ENCODE measurements at regions not wholly inside any gene's neighbourhood (a gene's known extent, or its start where the extent isn't known, plus 50 kb on each side); places are given as distances from the start of the nearest gene placed in this dataset.

DNA sequence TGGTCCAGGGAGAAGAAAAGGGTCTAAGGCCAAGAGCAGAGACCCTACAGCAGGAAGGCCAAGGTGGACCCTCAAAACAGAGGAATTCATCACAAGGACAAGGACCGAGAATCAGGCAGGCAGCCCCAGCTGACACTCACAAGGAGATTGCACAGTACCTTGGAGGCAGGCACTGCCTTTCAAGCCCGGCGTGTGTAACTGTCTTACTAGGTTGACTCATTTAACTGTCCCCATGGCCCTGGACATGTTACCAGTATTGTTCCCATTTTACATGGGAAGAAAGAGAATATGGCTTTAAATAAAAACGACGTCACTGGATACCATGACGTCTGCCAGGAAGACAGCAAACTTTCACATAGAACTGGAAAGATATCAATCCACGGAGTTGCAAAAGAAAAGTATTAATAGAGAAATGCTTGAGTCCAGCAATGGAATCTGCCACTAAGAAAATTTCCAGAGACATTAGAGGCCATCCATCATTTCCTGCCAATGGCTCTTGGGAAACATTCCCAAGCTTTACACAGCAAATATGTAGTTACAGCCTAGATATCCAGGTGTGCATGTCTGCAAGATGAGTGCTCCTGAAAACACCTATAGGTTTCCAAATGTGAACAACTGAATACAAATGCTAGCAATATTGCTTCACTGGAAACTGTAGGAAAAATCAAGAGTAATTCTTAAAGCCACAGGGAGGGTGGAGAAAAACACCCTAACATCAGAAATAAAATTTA lies 111.5 kb upstream of the RPS6KA2 start:
- no peak overlapping the region for H3K9ac ChIP-seq (ENCODE audit: low read length)
- peaks cover 27% of the 10 kb centered on the region for H3K4me1 ChIP-seq (ENCODE audit: control insufficient read depth, insufficient read depth, low read length)
- H3K9me3 ChIP-seq (ENCODE audit: control insufficient read depth, insufficient read depth, low read depth, low read length) = peaks cover 8% of the 10 kb centered on the region
- H3K4me3 ChIP-seq (ENCODE audit: low read depth, low read length) = no peak overlapping the region
- no peak overlapping the region for H3K27ac ChIP-seq (ENCODE audit: low read depth, low read length)
- H3K36me3 ChIP-seq (ENCODE audit: control insufficient read depth, insufficient read depth, low read length) = no peaks in the 10 kb centered on the region
- H3K27me3 ChIP-seq (ENCODE audit: control insufficient read depth, insufficient read depth, low read length) = no peaks in the 10 kb centered on the region

DNA sequence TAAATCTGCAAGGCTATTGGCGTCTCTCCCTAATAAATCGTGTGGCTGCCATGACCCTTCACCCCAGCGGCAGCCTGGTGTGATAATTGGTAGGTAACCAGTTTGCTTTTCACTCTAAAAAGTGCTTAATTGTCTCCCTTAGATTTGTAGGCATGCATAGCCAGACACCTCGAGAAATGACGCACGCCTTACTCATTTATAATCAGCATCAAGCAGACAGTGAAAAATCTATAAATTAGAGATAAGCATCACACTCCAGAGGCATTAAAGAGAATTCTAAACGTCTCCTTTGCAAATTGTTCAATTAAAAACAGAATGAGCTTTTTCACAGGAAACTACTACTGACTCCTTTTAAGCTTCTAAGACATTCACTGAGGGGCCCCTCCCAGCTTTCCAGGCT lies 110.2 kb upstream of the RPS6KA2 start:
- Histone ChIP-seq H3K27ac (ENCODE audit: low read depth, low read length) (no peak overlapping the region), H3K9me3 (ENCODE audit: control insufficient read depth, insufficient read depth, low read depth, low read length) (peaks cover 8% of the 10 kb centered on the region), H3K36me3 (ENCODE audit: control insufficient read depth, insufficient read depth, low read length) (no peaks in the 10 kb centered on the region), H3K4me3 (ENCODE audit: low read depth, low read length) (no peak overlapping the region), H3K27me3 (ENCODE audit: control insufficient read depth, insufficient read depth, low read length) (no peaks in the 10 kb centered on the region), H3K9ac (ENCODE audit: low read length) (no peak overlapping the region), H3K4me1 (ENCODE audit: control insufficient read depth, insufficient read depth, low read length) (peaks cover 28% of the 10 kb centered on the region)

- no peaks in the 10 kb centered on the region for H3K27me3 ChIP-seq (ENCODE audit: control insufficient read depth, insufficient read depth, low read length)
- H3K9me3 ChIP-seq (ENCODE audit: control insufficient read depth, insufficient read depth, low read depth, low read length) = peaks cover 8% of the 10 kb centered on the region
- H3K4me3 ChIP-seq (ENCODE audit: low read depth, low read length) = no peak overlapping the region
These were observed 109.6 kb upstream of the RPS6KA2 start for GRCh38 chr6:166736634-166737033.

GRCh38 chr6:166733900-166734299 lies 106.8 kb upstream of the RPS6KA2 start:
- H3K4me3 ChIP-seq (ENCODE audit: low read depth, low read length) = no peak overlapping the region
- H3K27me3 ChIP-seq (ENCODE audit: control insufficient read depth, insufficient read depth, low read length) = no peaks in the 10 kb centered on the region
- no peaks in the 10 kb centered on the region for H3K36me3 ChIP-seq (ENCODE audit: control insufficient read depth, insufficient read depth, low read length)
- H3K9me3 ChIP-seq (ENCODE audit: control insufficient read depth, insufficient read depth, low read depth, low read length) = peaks cover 8% of the 10 kb centered on the region
- no peak overlapping the region for H3K9ac ChIP-seq (ENCODE audit: low read length)
- H3K4me1 ChIP-seq (ENCODE audit: control insufficient read depth, insufficient read depth, low read length) = peaks cover 26% of the 10 kb centered on the region
- no peak overlapping the region for H3K27ac ChIP-seq (ENCODE audit: low read depth, low read length)

More at GRCh38 chr6:166736634-166737033, 109.6 kb upstream of the RPS6KA2 start:
- Histone ChIP-seq H3K36me3 (ENCODE audit: control insufficient read depth, insufficient read depth, low read length) (no peaks in the 10 kb centered on the region), H3K4me1 (ENCODE audit: control insufficient read depth, insufficient read depth, low read length) (peaks cover 28% of the 10 kb centered on the region), H3K27ac (ENCODE audit: low read depth, low read length) (no peak overlapping the region), H3K9ac (ENCODE audit: low read length) (no peak overlapping the region)

DNA sequence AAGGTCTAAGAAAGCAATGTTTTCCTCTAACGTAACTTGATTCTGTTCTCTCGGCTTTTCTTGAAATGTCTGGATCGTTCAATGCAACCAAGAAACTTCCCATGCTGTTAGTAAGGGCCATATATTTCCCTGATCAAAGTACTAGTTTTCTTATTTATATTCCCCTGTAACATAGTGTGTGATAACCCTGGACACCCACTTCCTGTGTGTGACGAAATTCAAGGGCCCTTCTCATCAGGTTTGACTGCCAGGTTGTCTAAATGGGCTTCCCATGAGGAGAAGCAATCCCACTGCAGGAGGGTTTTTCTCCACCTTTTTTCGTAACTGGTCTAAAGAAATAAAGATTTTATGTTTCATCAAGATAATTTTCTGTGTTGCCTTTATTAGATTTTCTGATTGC lies 102.6 kb upstream of the RPS6KA2 start:
- Histone ChIP-seq H3K27ac (ENCODE audit: low read depth, low read length) (no peak overlapping the region), H3K4me1 (ENCODE audit: control insufficient read depth, insufficient read depth, low read length) (peaks cover 14% of the 10 kb centered on the region), H3K36me3 (ENCODE audit: control insufficient read depth, insufficient read depth, low read length) (no peaks in the 10 kb centered on the region), H3K27me3 (ENCODE audit: control insufficient read depth, insufficient read depth, low read length) (no peaks in the 10 kb centered on the region), H3K4me3 (ENCODE audit: low read depth, low read length) (no peak overlapping the region), H3K9me3 (ENCODE audit: control insufficient read depth, insufficient read depth, low read depth, low read length) (no peaks in the 10 kb centered on the region), H3K9ac (ENCODE audit: low read length) (no peak overlapping the region)

DNA sequence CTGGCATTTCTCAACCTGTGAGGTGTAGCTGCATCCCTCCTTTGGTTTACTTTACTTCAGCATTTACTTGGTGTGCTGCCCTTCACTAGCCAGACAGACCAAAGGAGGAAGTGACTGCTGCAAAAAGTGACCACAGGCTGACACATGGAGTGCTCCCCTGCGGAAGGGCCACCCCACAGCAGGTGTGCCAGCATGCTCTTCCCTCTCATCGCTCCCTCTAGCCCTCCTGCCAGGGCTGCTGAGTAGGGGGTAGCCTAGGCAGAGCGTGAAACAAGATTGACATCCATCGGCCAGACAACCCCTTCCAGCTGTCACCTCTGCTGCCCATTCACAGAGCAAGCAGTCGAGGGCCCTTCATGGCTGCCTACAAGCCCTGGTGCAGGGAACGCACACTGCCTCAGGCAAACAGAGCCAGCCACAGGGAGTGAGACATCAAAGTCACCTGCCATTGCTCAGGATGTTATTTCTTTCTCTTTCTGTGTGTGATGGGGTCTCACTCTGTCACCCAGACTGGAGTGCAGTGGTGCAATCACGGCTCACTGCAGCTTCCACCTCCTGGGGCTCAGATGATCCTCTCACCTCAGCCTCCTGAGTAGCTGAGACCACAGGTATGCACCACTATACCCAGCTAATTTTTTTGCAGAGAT lies 102.0 kb upstream of the RPS6KA2 start:
- no peaks in the 10 kb centered on the region for H3K9me3 ChIP-seq (ENCODE audit: control insufficient read depth, insufficient read depth, low read depth, low read length)
- no peak overlapping the region for H3K27ac ChIP-seq (ENCODE audit: low read depth, low read length)
- no peak overlapping the region for H3K9ac ChIP-seq (ENCODE audit: low read length)
- peaks cover 8% of the 10 kb centered on the region for H3K4me1 ChIP-seq (ENCODE audit: control insufficient read depth, insufficient read depth, low read length)
- no peaks in the 10 kb centered on the region for H3K36me3 ChIP-seq (ENCODE audit: control insufficient read depth, insufficient read depth, low read length)
- H3K27me3 ChIP-seq (ENCODE audit: control insufficient read depth, insufficient read depth, low read length) = no peaks in the 10 kb centered on the region
- no peak overlapping the region for H3K4me3 ChIP-seq (ENCODE audit: low read depth, low read length)

DNA sequence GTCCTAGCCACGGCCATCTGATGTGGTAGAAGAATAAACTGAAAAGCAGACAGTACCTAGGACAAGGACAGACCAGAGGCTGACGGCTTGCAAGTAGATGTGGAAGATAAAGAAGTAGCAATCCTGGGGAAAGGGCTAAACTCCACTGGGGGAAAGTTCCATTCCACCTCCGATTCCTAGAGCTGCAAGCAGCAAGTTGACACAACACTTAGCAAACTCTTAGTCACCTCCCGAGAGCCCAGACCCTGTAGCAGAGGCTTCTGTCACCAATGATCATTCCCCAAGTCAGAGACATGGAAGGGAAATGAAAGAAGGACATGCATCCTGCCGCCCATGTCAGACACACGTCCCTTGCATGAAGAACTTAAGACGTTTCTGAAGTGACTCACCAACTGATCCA lies 99.2 kb upstream of the RPS6KA2 start:
- H3K4me3 ChIP-seq (ENCODE audit: low read depth, low read length) = no peak overlapping the region
- H3K36me3 ChIP-seq (ENCODE audit: control insufficient read depth, insufficient read depth, low read length) = no peaks in the 10 kb centered on the region
- no peaks in the 10 kb centered on the region for H3K27me3 ChIP-seq (ENCODE audit: control insufficient read depth, insufficient read depth, low read length)
- no peaks in the 10 kb centered on the region for H3K9me3 ChIP-seq (ENCODE audit: control insufficient read depth, insufficient read depth, low read depth, low read length)
- H3K9ac ChIP-seq (ENCODE audit: low read length) = no peak overlapping the region
- no peaks in the 10 kb centered on the region; the same call in 1 of the 2 replicates for H3K4me1 ChIP-seq (ENCODE audit: control insufficient read depth, insufficient read depth, low read length)
- no peak overlapping the region for H3K27ac ChIP-seq (ENCODE audit: low read depth, low read length)

DNA sequence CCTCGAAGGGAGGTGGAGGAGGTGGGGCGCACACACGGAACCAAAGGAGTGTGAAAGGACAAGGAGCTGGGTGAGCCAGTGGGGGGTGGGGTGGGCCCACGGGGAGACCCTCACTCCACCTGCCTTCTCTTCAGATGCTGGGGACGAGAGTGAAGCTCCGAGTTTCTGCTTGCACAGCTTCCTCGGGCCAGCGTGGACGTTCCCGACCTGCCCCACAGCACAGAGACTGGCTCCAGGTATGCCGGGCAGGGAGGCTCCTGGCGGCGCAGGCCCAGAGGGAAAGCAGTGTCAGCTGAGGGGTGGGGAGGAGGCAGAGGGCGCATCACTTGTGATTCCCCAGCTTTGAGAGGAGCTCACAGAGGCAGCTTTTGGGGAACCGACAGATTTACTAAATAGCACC lies 98.5 kb upstream of the RPS6KA2 start:
- H3K4me3 ChIP-seq (ENCODE audit: low read depth, low read length) = no peak overlapping the region
- H3K9ac ChIP-seq (ENCODE audit: low read length) = no peak overlapping the region
- no peaks in the 10 kb centered on the region for H3K9me3 ChIP-seq (ENCODE audit: control insufficient read depth, insufficient read depth, low read depth, low read length)
- no peaks in the 10 kb centered on the region for H3K36me3 ChIP-seq (ENCODE audit: control insufficient read depth, insufficient read depth, low read length)
- H3K27me3 ChIP-seq (ENCODE audit: control insufficient read depth, insufficient read depth, low read length) = no peaks in the 10 kb centered on the region
- H3K4me1 ChIP-seq (ENCODE audit: control insufficient read depth, insufficient read depth, low read length) = no peaks in the 10 kb centered on the region; the same call in 1 of the 2 replicates
- no peak overlapping the region for H3K27ac ChIP-seq (ENCODE audit: low read depth, low read length)

DNA sequence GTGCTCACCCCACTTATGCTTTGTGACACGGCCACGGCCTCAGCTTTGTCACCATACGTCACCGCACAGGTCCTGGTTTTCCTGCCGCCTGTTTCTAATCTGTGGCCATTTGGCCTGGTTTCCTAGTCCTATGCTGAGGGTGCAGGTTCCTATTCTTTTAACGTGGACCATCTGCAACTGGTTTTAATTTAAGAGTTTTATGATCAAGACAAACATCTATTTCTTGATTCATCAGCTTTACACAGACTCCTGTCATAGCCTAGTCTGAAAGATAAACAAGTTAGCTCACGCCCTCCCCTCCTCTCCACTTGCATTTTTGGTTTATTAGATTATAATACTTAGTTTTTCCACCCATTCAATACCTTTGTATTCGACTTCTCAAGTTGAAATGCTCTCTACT lies 97.5 kb upstream of the RPS6KA2 start:
- Histone ChIP-seq H3K9me3 (ENCODE audit: control insufficient read depth, insufficient read depth, low read depth, low read length) (no peaks in the 10 kb centered on the region), H3K27me3 (ENCODE audit: control insufficient read depth, insufficient read depth, low read length) (no peaks in the 10 kb centered on the region), H3K27ac (ENCODE audit: low read depth, low read length) (no peak overlapping the region), H3K9ac (ENCODE audit: low read length) (no peak overlapping the region), H3K4me1 (ENCODE audit: control insufficient read depth, insufficient read depth, low read length) (no peaks in the 10 kb centered on the region; the same call in 1 of the 2 replicates), H3K36me3 (ENCODE audit: control insufficient read depth, insufficient read depth, low read length) (no peaks in the 10 kb centered on the region), H3K4me3 (ENCODE audit: low read depth, low read length) (no peak overlapping the region)

GRCh38 chr6:166722785-166723184 lies 95.7 kb upstream of the RPS6KA2 start:
- no peaks in the 10 kb centered on the region; the same call in 1 of the 2 replicates for H3K4me1 ChIP-seq (ENCODE audit: control insufficient read depth, insufficient read depth, low read length)

DNA sequence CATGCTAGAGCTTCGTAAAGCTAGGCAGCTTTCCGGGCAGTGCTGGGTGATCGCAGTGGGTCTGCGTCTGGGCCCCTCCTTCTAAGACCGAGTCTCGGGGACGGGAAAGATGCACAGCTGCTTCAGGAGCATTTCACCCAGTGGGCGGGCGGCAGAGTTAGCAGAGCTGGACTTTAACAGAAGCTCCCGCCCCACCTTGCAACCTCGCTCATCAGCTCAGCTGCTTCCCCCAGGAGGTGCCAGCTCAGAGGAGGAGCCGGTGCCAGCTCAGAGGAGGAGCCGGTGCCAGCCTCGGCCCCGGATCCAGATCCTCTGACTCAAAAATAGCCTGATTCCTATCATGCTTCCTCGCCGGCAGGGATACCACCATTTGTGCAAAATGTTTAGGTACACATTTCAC lies 94.5 kb upstream of the RPS6KA2 start:
- no peaks in the 10 kb centered on the region; the same call in 1 of the 2 replicates for H3K4me1 ChIP-seq (ENCODE audit: control insufficient read depth, insufficient read depth, low read length)
- H3K36me3 ChIP-seq (ENCODE audit: control insufficient read depth, insufficient read depth, low read length) = no peaks in the 10 kb centered on the region
- no peak overlapping the region for H3K27ac ChIP-seq (ENCODE audit: low read depth, low read length)
- H3K27me3 ChIP-seq (ENCODE audit: control insufficient read depth, insufficient read depth, low read length) = no peaks in the 10 kb centered on the region
- no peak overlapping the region for H3K4me3 ChIP-seq (ENCODE audit: low read depth, low read length)
- no peaks in the 10 kb centered on the region for H3K9me3 ChIP-seq (ENCODE audit: control insufficient read depth, insufficient read depth, low read depth, low read length)
- H3K9ac ChIP-seq (ENCODE audit: low read length) = no peak overlapping the region

More at GRCh38 chr6:166722785-166723184, 95.7 kb upstream of the RPS6KA2 start:
- H3K9ac ChIP-seq (ENCODE audit: low read length) = no peak overlapping the region
- no peaks in the 10 kb centered on the region for H3K9me3 ChIP-seq (ENCODE audit: control insufficient read depth, insufficient read depth, low read depth, low read length)
- H3K27ac ChIP-seq (ENCODE audit: low read depth, low read length) = no peak overlapping the region
- no peaks in the 10 kb centered on the region for H3K36me3 ChIP-seq (ENCODE audit: control insufficient read depth, insufficient read depth, low read length)
- H3K27me3 ChIP-seq (ENCODE audit: control insufficient read depth, insufficient read depth, low read length) = no peaks in the 10 kb centered on the region
- H3K4me3 ChIP-seq (ENCODE audit: low read depth, low read length) = no peak overlapping the region
